H1 (cell line): ENCODE measurements at regions not wholly inside any gene's neighbourhood (a gene's known extent, or its start where the extent isn't known, plus 50 kb on each side); places are given as distances from the start of the nearest gene placed in this dataset.

ENCODE experiments used
- CTCF ChIA-PET: fragments of 300-600 bp; sonication (Branson Sonifier 250); formaldehyde crosslinking; loops from one replicate; lab custom pipeline; 2021; ENCODE audit not compliant: partially characterized antibody; lab: Charles Lee
- POLR2A ChIA-PET: fragments of 300-600 bp; sonication (Branson Sonifier 250); formaldehyde crosslinking; loops from one replicate; lab custom pipeline; 2021; ENCODE audit warnings: inconsistent platforms; ENCODE audit not compliant: partially characterized antibody; lab: Charles Lee
- DNase-seq, 2 experiments: peaks; one replicate each; pipeline versions ENCODE4 v3.0.0 to v3.0.0-alpha.2; 2010 to 2022; ENCODE audit warnings: low spot score in 2 of 2, low read depth in 1 of 2, mixed read lengths in 1 of 2
- FAIRE-seq: peaks from 2 replicates; lab custom pipeline; 2011; peaks lifted over from hg19 to GRCh38; lab: Jason Lieb, UNC
- H2AFZ ChIP-seq: 2 replicates; pipeline ENCODE4 v1.8.1; 2012; ENCODE audit warnings: low read length, inconsistent platforms
- H2AK5ac ChIP-seq: 2 replicates; pipeline ENCODE4 v1.6.1; 2013; ENCODE audit warnings: low read depth, low read length
- H2BK120ac ChIP-seq: replicated peaks from 2 replicates; pipeline ENCODE3; 2013; ENCODE audit warnings: low read depth, low read length, inconsistent platforms
- H2BK12ac ChIP-seq: 2 replicates; pipeline ENCODE4 v1.6.1; 2013; ENCODE audit warnings: low read depth, low read length
- H2BK15ac ChIP-seq: 2 replicates; pipeline ENCODE4 v1.6.1; 2013; ENCODE audit warnings: low read length
- H2BK20ac ChIP-seq: 2 replicates; pipeline ENCODE4 v1.6.1; 2013; ENCODE audit warnings: low read length
- H2BK5ac ChIP-seq: 2 replicates; pipeline ENCODE4 v1.6.1; 2013; ENCODE audit warnings: low read depth, low read length
- H3K14ac ChIP-seq: 2 replicates; pipeline ENCODE4 v1.6.1; 2013; ENCODE audit warnings: inconsistent platforms; ENCODE audit not compliant: insufficient read length
- H3K18ac ChIP-seq: 2 replicates; pipeline ENCODE4 v1.6.1; 2013; ENCODE audit warnings: low read length; ENCODE audit errors: extremely low read depth
- H3K23ac ChIP-seq: 2 replicates; pipeline ENCODE4 v1.6.1; 2013; ENCODE audit warnings: inconsistent platforms; ENCODE audit not compliant: insufficient read length
- H3K23me2 ChIP-seq: 2 replicates; pipeline ENCODE4 v1.6.1; 2013; ENCODE audit warnings: low read depth, low read length
- H3K27ac ChIP-seq: 2 replicates; pipeline ENCODE4 v1.6.1; 2011; ENCODE audit warnings: low read depth, low read length, inconsistent platforms
- H3K27me3 ChIP-seq, 4 experiments: replicated peaks in 1 of 4; 1 replicate in 1 of 4; 2 replicates in 3 of 4; pipeline versions ENCODE4 v1.6.1 to v1.8.1; 2011 to 2013; ENCODE audit warnings: low read length in 3 of 4, mild to moderate bottlenecking in 3 of 4, inconsistent platforms in 2 of 4, mixed read lengths in 2 of 4, moderate library complexity in 1 of 4; ENCODE audit not compliant: control insufficient read depth in 3 of 4, insufficient read depth in 3 of 4; ENCODE audit errors: extremely low read depth in 1 of 4
- H3K36me3 ChIP-seq, 4 experiments: 2 replicates each; pipeline versions ENCODE4 v1.6.1 to v1.8.1; 2011 to 2013; ENCODE audit warnings: mild to moderate bottlenecking in 4 of 4, low read length in 3 of 4, moderate library complexity in 2 of 4, control low read depth in 1 of 4, inconsistent platforms in 1 of 4; ENCODE audit not compliant: insufficient read depth in 4 of 4, control insufficient read depth in 2 of 4
- H3K4ac ChIP-seq: replicated peaks from 2 replicates; pipeline ENCODE3; 2013; ENCODE audit warnings: low read length, low read depth, mixed read lengths, inconsistent platforms; ENCODE audit not compliant: insufficient read length
- H3K4me1 ChIP-seq, 4 experiments: replicated peaks in 1 of 4; 1 replicate in 1 of 4; 2 replicates in 3 of 4; pipeline versions ENCODE4 v1.6.1 to v1.8.1; 2011 to 2013; ENCODE audit warnings: low read length in 3 of 4, inconsistent platforms in 2 of 4, mixed read lengths in 1 of 4; ENCODE audit not compliant: insufficient read depth in 4 of 4, control insufficient read depth in 3 of 4
- H3K4me2 ChIP-seq, 2 experiments: 2 replicates each; pipeline versions ENCODE4 v1.6.1 to v1.8.1; 2011 to 2013; ENCODE audit warnings: low read depth in 2 of 2, low read length in 2 of 2, control low read depth in 1 of 2, inconsistent platforms in 1 of 2, mild to moderate bottlenecking in 1 of 2; ENCODE audit not compliant: insufficient read depth in 1 of 2
- H3K4me3 ChIP-seq, 4 experiments: fragments of 200-600, 300-600 bp in 1 of 4; sonication (generic), shearing (Covaris generic), sonication (Bioruptor Twin) in 1 of 4; 2 replicates each; pipeline versions ENCODE4 v1.5.1 to v1.8.1; 2011 to 2016; ENCODE audit warnings: low read length in 4 of 4, low read depth in 3 of 4, control low read depth in 2 of 4, inconsistent platforms in 2 of 4, mild to moderate bottlenecking in 2 of 4, mixed read lengths in 1 of 4, moderate library complexity in 1 of 4; ENCODE audit not compliant: insufficient read depth in 2 of 4; ENCODE audit errors: extremely low read depth in 1 of 4
- H3K56ac ChIP-seq: replicated peaks from 2 replicates; pipeline ENCODE3; 2013; ENCODE audit warnings: low read depth, mild to moderate bottlenecking, mixed read lengths, low read length, inconsistent platforms; ENCODE audit not compliant: insufficient read length
- H3K79me1 ChIP-seq: 2 replicates; pipeline ENCODE4 v1.6.1; 2013; ENCODE audit warnings: low read depth, low read length, control low read depth
- H3K79me2 ChIP-seq, 2 experiments: 2 replicates each; pipeline versions ENCODE4 v1.6.1 to v1.8.1; 2012 to 2013; ENCODE audit warnings: low read length in 2 of 2, mild to moderate bottlenecking in 2 of 2, inconsistent platforms in 1 of 2; ENCODE audit not compliant: insufficient read depth in 2 of 2, control insufficient read depth in 1 of 2
- H3K9ac ChIP-seq, 4 experiments: replicated peaks in 1 of 4; 1 replicate in 1 of 4; 2 replicates in 3 of 4; pipeline versions ENCODE4 v1.6.1 to v1.8.1; 2011 to 2013; ENCODE audit warnings: low read depth in 3 of 4, low read length in 3 of 4, control low read depth in 2 of 4, mild to moderate bottlenecking in 2 of 4, moderate library complexity in 2 of 4, inconsistent platforms in 1 of 4; ENCODE audit errors: extremely low read depth in 1 of 4
- H3K9me3 ChIP-seq, 2 experiments: 2 replicates each; pipeline versions ENCODE4 v1.6.1 to v1.8.1; 2012 to 2013; ENCODE audit warnings: mild to moderate bottlenecking in 2 of 2, moderate library complexity in 2 of 2, control low read depth in 1 of 2, inconsistent platforms in 1 of 2, low read depth in 1 of 2, low read length in 1 of 2, mixed read lengths in 1 of 2; ENCODE audit not compliant: insufficient read depth in 2 of 2
- H4K20me1 ChIP-seq, 2 experiments: replicated peaks in 1 of 2; 2 replicates each; pipeline versions ENCODE3 to v1.8.1; 2011 to 2013; ENCODE audit warnings: inconsistent platforms in 2 of 2, low read length in 2 of 2, mild to moderate bottlenecking in 1 of 2; ENCODE audit not compliant: insufficient read depth in 2 of 2, control insufficient read depth in 1 of 2
- H4K5ac ChIP-seq: 2 replicates; pipeline ENCODE4 v1.6.1; 2013; ENCODE audit warnings: low read length, low read depth, mixed read lengths, inconsistent platforms; ENCODE audit not compliant: insufficient read length
- H4K8ac ChIP-seq: 2 replicates; pipeline ENCODE4 v1.8.0; 2013; ENCODE audit warnings: mild to moderate bottlenecking, moderate library complexity, low read length, inconsistent platforms; ENCODE audit not compliant: insufficient read depth; ENCODE audit errors: extremely low read depth
- H4K91ac ChIP-seq: replicated peaks from 2 replicates; pipeline ENCODE3; 2013; ENCODE audit warnings: low read length, mixed read lengths, inconsistent platforms; ENCODE audit not compliant: insufficient read length
- CBX5 ChIP-seq: fragments of 300-800, 300-1000 bp; sonication (generic); IDR thresholded peaks from 2 replicates; pipeline ENCODE4 v1.7.1; 2016; ENCODE audit warnings: antibody characterized with exemption, low read length, low read depth
- CTCF ChIP-seq, 3 experiments: IDR thresholded peaks; 1 replicate in 2 of 3; 2 replicates in 1 of 3; pipeline versions ENCODE4 v1.5.1 to v1.6.1; 2011; ENCODE audit warnings: low read length in 3 of 3, mild to moderate bottlenecking in 3 of 3, inconsistent platforms in 2 of 3, low read depth in 1 of 3, moderate library complexity in 1 of 3; ENCODE audit not compliant: insufficient read depth in 1 of 3; ENCODE audit errors: control extremely low read depth in 1 of 3
- MAX ChIP-seq: IDR thresholded peaks from 2 replicates; pipeline ENCODE4 v1.6.1; 2012; ENCODE audit warnings: inconsistent platforms
- WGBS, 2 experiments: shearing (Covaris generic) in 1 of 2; methylation state at CpG; one replicate each; pipeline versions ENCODE4 v1.1.6 to v1.1.7; 2013 to 2015; ENCODE audit warnings: low lambda C conversion rate in 2 of 2, mixed read lengths in 2 of 2, inconsistent platforms in 1 of 2, low coverage in 1 of 2, missing lambda C conversion rate in 1 of 2; ENCODE audit not compliant: insufficient replicate concordance in 2 of 2, insufficient coverage in 1 of 2, insufficient read length in 1 of 2; ENCODE audit errors: extremely low coverage in 1 of 2, missing lambda C conversion rate in 1 of 2; 5-methylcytosine and 5-hydroxymethylcytosine counted together

- H3K23me2 ChIP-seq: no peaks in the 10 kb centered on the region
- no peak overlapping the region for H2BK12ac ChIP-seq
- TF ChIP-seq MAX (no peak), CBX5 (no peak), CTCF (IDR thresholded peaks at IDR 0.05; ENCODE audit: control extremely low read depth in 1 of 3, insufficient read depth in 1 of 3, low read depth in 1 of 3, low read length in 3 of 3) (no peak)
- no peak overlapping the region for H2BK15ac ChIP-seq
- H4K91ac ChIP-seq: no peak overlapping the region
- CTCF ChIA-PET: no interaction called here
- no peaks in the 10 kb centered on the region for H3K27me3 ChIP-seq
- no peak overlapping the region for H3K18ac ChIP-seq
- no peaks in the 10 kb centered on the region for H3K79me2 ChIP-seq
- no peak overlapping the region for H3K23ac ChIP-seq
- no peak overlapping the region for H4K8ac ChIP-seq
- no peak for DNase-seq
- H2BK5ac ChIP-seq: no peak overlapping the region
- no peak overlapping the region for H4K5ac ChIP-seq
- H3K14ac ChIP-seq: no peak overlapping the region
- no peaks in the 10 kb centered on the region for H3K9me3 ChIP-seq
- no peak overlapping the region for H3K4ac ChIP-seq
- POLR2A ChIA-PET: no interaction called here
- no peaks in the 10 kb centered on the region for H3K36me3 ChIP-seq
- H2AFZ ChIP-seq: no peak overlapping the region
- H3K9ac ChIP-seq: no peak overlapping the region
- H3K56ac ChIP-seq: no peak overlapping the region
- H3K79me1 ChIP-seq: no peaks in the 10 kb centered on the region
- H3K4me3 ChIP-seq: no peak overlapping the region
- WGBS, 2 experiments: no CpG with 5 or more reads among the region's 1 CpG
- H3K4me2 ChIP-seq: no peak overlapping the region
- FAIRE-seq: no peak
- H3K4me1 ChIP-seq: no peaks in the 10 kb centered on the region
- H3K27ac ChIP-seq: no peak overlapping the region
- H2BK20ac ChIP-seq: no peak overlapping the region
- no peak overlapping the region for H2AK5ac ChIP-seq
- no peak overlapping the region for H2BK120ac ChIP-seq
- H4K20me1 ChIP-seq: no peaks in the 10 kb centered on the region
Measured at GRCh38 chrX:88325634-88326033, 421.4 kb upstream of the CPXCR1 start.
